ENCODE measurements at regions not wholly inside any gene's neighbourhood (a gene's known extent, or its start where the extent isn't known, plus 50 kb on each side); places are given as distances from the start of the nearest gene placed in this dataset.

DNA sequence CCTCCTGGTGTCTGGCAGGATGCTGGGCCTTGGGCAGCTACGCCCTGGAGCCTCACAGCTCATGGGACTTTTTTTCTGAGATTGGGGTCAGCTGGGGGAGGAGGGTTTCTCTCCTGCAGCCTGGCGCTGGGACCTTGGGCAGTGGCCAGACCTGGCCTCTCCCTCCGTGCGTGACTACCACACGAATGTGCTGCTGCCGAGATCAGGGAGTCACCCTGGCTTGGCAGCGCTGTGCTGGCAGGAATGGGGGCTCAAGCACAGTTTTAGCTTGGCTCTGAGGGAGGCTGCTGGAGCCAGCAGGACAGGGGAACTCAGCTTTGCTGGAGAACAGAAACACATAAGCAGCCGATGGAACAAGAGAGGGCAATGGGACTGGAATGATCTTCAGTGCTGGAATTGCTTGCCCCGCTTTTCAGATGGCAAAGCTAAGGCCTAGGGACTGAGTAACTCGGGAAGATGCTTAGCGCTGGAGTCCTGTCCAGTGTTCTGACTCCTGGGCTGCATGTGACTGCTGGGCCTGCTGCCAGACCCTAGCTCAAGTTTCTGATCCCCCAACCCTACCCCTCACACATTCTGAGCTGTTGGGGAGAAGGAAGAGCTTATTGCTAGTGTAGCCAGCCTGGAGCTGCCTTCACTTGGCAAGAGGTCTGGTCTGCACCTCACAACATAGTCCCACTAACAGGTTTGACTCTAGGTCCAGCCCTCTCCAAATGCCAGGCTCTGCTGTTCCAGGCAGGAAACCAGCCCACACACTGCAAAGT is 69.9 kb downstream of the NAV1 start:
- in situ Hi-C loops (cut with MboI) (no loop called here), intact Hi-C loops (cut with micrococcal nuclease; ENCODE audit: unreplicated experiment) (no loop called here)
- Histone ChIP-seq H3K4me1 (ENCODE audit: control insufficient read depth, insufficient read depth, low read length) (no peaks in the 10 kb centered on the region), H3K27me3 (replicated peaks in 1 of 2; ENCODE audit: control insufficient read depth in 2 of 2, insufficient read depth in 2 of 2, low read length in 1 of 2) (no peaks in the 10 kb centered on the region; a peak in 2 of 4 replicates), H2AFZ (ENCODE audit: control insufficient read depth, low read depth, low read length) (no peak overlapping the region), H3K36me3 (ENCODE audit: control insufficient read depth in 2 of 2, insufficient read depth in 2 of 2, low read length in 1 of 2) (no peaks in the 10 kb centered on the region), H3K9ac (ENCODE audit: control insufficient read depth, insufficient read depth, low read length) (no peak overlapping the region), H3K27ac (ENCODE audit: control insufficient read depth, insufficient read depth) (no peak overlapping the region), H3K4me3 (no peak overlapping the region), H3K4me2 (ENCODE audit: control insufficient read depth, insufficient read depth) (no peak overlapping the region), H4K20me1 (ENCODE audit: control insufficient read depth, insufficient read depth) (no peaks in the 10 kb centered on the region), H3K9me3 (replicated peaks; ENCODE audit: control insufficient read depth, insufficient read depth, low read length) (no peaks in the 10 kb centered on the region), H3K79me2 (ENCODE audit: control insufficient read depth, insufficient read depth, low read length) (no peaks in the 10 kb centered on the region)
- no peak for ATAC-seq
- no peak for DNase-seq (ENCODE audit: low read depth, low spot score)
- POLR2A ChIA-PET: no interaction called here
- CTCF ChIA-PET: interaction anchor here (1.2 kb wide), 1 partner anchor 48 kb away, joined by 3 read pairs; no protein-coding TSS in a partner anchor
- TF ChIP-seq HDGF (IDR thresholded peaks at IDR 0.05) (no peak), ZNF687 (IDR thresholded peaks at IDR 0.05) (no peak), JUNB (IDR thresholded peaks at IDR 0.05) (no peak), SKIL (IDR thresholded peaks at IDR 0.05; ENCODE audit: low read depth, poor library complexity, severe bottlenecking) (no peak), MYC (IDR thresholded peaks at IDR 0.05; ENCODE audit: insufficient read depth, insufficient read length, insufficient replicate concordance, low read length, severe bottlenecking) (no peak), SIX5 (IDR thresholded peaks at IDR 0.05; ENCODE audit: low read depth, low read length, severe bottlenecking) (no peak)
- TF ChIP-seq, protein P1, sequence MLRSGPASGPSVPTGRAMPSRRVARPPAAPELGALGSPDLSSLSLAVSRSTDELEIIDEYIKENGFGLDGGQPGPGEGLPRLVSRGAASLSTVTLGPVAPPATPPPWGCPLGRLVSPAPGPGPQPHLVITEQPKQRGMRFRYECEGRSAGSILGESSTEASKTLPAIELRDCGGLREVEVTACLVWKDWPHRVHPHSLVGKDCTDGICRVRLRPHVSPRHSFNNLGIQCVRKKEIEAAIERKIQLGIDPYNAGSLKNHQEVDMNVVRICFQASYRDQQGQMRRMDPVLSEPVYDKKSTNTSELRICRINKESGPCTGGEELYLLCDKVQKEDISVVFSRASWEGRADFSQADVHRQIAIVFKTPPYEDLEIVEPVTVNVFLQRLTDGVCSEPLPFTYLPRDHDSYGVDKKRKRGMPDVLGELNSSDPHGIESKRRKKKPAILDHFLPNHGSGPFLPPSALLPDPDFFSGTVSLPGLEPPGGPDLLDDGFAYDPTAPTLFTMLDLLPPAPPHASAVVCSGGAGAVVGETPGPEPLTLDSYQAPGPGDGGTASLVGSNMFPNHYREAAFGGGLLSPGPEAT (IDR thresholded peaks at IDR 0.05; ENCODE audit: low read depth): no peak
- RAD21 ChIA-PET (ENCODE audit: unreplicated experiment): interaction anchor here (1.6 kb wide), 1 partner anchor 96 kb away, joined by 3 read pairs; no protein-coding TSS in a partner anchor
- SMC1A ChIA-PET (ENCODE audit: uncharacterized antibody, unreplicated experiment): interaction anchor here (1.0 to 1.8 kb wide), 3 partner anchors 12 to 23 kb away, joined by 3 to 4 read pairs (median 3); no protein-coding TSS in a partner anchor
- no peak for FAIRE-seq
- no TSS peak for BruUV-seq (replicated peaks)
- 33% methylated on average over 11 of the region's 11 CpGs for WGBS (ENCODE audit: insufficient coverage, insufficient replicate concordance, low lambda C conversion rate, missing lambda C conversion rate)

Measured in GM12878 (cell line).